ENCODE measurements at regions not wholly inside any gene's neighbourhood (a gene's known extent, or its start where the extent isn't known, plus 50 kb on each side); places are given as distances from the start of the nearest gene placed in this dataset.

GRCh38 chr9:19666575-19666974 lies 122.3 kb downstream of the SLC24A2 start:
- no peak overlapping the region for H3K27ac ChIP-seq (ENCODE audit: low read depth, low read length)
- no peak overlapping the region for H3K4me3 ChIP-seq (ENCODE audit: low read length)
- H3K9me3 ChIP-seq (ENCODE audit: control insufficient read depth, low read length), result no peaks in the 10 kb centered on the region
- H3K9me3 Mint-ChIP-seq, result no peaks in the 10 kb centered on the region
- peaks cover 10% of the 10 kb centered on the region for H3K27me3 Mint-ChIP-seq (ENCODE audit: insufficient read depth)
- H3K27me3 ChIP-seq (ENCODE audit: control insufficient read depth, insufficient read depth, low read length, poor library complexity, severe bottlenecking), result peaks cover 37% of the 10 kb centered on the region
- TF ChIP-seq CTCF (conservative IDR thresholded peaks at IDR 0.05), result no peak
- DNase-seq, result no peak
- H3K4me1 Mint-ChIP-seq, result peaks cover 3% of the 10 kb centered on the region
- no peaks in the 10 kb centered on the region for H3K36me3 Mint-ChIP-seq (ENCODE audit: low read depth)
- no peak overlapping the region for H3K4me3 Mint-ChIP-seq
- H3K27ac Mint-ChIP-seq, result no peak overlapping the region
- H3K9ac ChIP-seq (ENCODE audit: extremely low read depth, low read length, poor library complexity, severe bottlenecking), result no peak overlapping the region
- H3K4me1 ChIP-seq (ENCODE audit: control insufficient read depth, insufficient read depth, low read length), result no peaks in the 10 kb centered on the region
- no peaks in the 10 kb centered on the region for H3K36me3 ChIP-seq (ENCODE audit: control insufficient read depth, insufficient read depth, low read length)

- no peaks in the 10 kb centered on the region for H3K36me3 Mint-ChIP-seq (ENCODE audit: low read depth)
- no peak for TF ChIP-seq CTCF (conservative IDR thresholded peaks at IDR 0.05)
- Histone ChIP-seq H3K4me1 (ENCODE audit: control insufficient read depth, insufficient read depth, low read length) (no peaks in the 10 kb centered on the region), H3K27me3 (ENCODE audit: control insufficient read depth, insufficient read depth, low read length, poor library complexity, severe bottlenecking) (peaks cover 37% of the 10 kb centered on the region), H3K9ac (ENCODE audit: extremely low read depth, low read length, poor library complexity, severe bottlenecking) (no peak overlapping the region), H3K4me3 (ENCODE audit: low read length) (no peak overlapping the region), H3K36me3 (ENCODE audit: control insufficient read depth, insufficient read depth, low read length) (no peaks in the 10 kb centered on the region), H3K9me3 (ENCODE audit: control insufficient read depth, low read length) (no peaks in the 10 kb centered on the region), H3K27ac (ENCODE audit: low read depth, low read length) (no peak overlapping the region)
- H3K4me3 Mint-ChIP-seq, result no peak overlapping the region
- no peaks in the 10 kb centered on the region for H3K9me3 Mint-ChIP-seq
- whole genome bisulfite sequencing, 2 experiments (ENCODE audit: insufficient coverage in 1 of 2, insufficient read length in 1 of 2), result 96 to 100% methylated on average over 2 to 7 of the region's 9 CpGs
- H3K4me1 Mint-ChIP-seq, result peaks cover 3% of the 10 kb centered on the region
- no peak for DNase-seq
- peaks cover 10% of the 10 kb centered on the region for H3K27me3 Mint-ChIP-seq (ENCODE audit: insufficient read depth)
- no peak overlapping the region for H3K27ac Mint-ChIP-seq
Observed at GRCh38 chr9:19665146-19665863, 123.5 kb downstream of the SLC24A2 start.

- H3K4me1 Mint-ChIP-seq, result peaks cover 3% of the 10 kb centered on the region
- no peak for DNase-seq
- 81 to 90% methylated on average over 3 of the region's 3 CpGs for WGBS, 2 experiments (ENCODE audit: insufficient coverage in 1 of 2, insufficient read length in 1 of 2)
Observed at GRCh38 chr9:19663570-19663969, 125.3 kb downstream of the SLC24A2 start.

More at GRCh38 chr9:19663570-19663969, 125.3 kb downstream of the SLC24A2 start:
- H3K27me3 ChIP-seq (ENCODE audit: control insufficient read depth, insufficient read depth, low read length, poor library complexity, severe bottlenecking), result peaks cover 24% of the 10 kb centered on the region
- Mint-ChIP-seq H3K9me3 (no peaks in the 10 kb centered on the region), H3K27me3 (ENCODE audit: insufficient read depth) (peaks cover 5% of the 10 kb centered on the region), H3K27ac (no peak overlapping the region), H3K4me3 (no peak overlapping the region), H3K36me3 (ENCODE audit: low read depth) (no peaks in the 10 kb centered on the region)
- no peaks in the 10 kb centered on the region for H3K9me3 ChIP-seq (ENCODE audit: control insufficient read depth, low read length)
- no peak overlapping the region for H3K4me3 ChIP-seq (ENCODE audit: low read length)
- no peak overlapping the region for H3K27ac ChIP-seq (ENCODE audit: low read depth, low read length)
- H3K9ac ChIP-seq (ENCODE audit: extremely low read depth, low read length, poor library complexity, severe bottlenecking), result no peak overlapping the region
- H3K4me1 ChIP-seq (ENCODE audit: control insufficient read depth, insufficient read depth, low read length), result no peaks in the 10 kb centered on the region
- no peaks in the 10 kb centered on the region for H3K36me3 ChIP-seq (ENCODE audit: control insufficient read depth, insufficient read depth, low read length)
- TF ChIP-seq CTCF (conservative IDR thresholded peaks at IDR 0.05), result no peak

All from endodermal cell (in vitro differentiated cells).